Stimulated activated CD4-positive, alpha-beta T cell treated with anti-CD3 and anti-CD28 coated beads, Interleukin-1b, Interleukin-23, amount 100 ng/mL, for 24 hours (primary cell): ENCODE measurements at regions not wholly inside any gene's neighbourhood (a gene's known extent, or its start where the extent isn't known, plus 50 kb on each side); places are given as distances from the start of the nearest gene placed in this dataset.
"Not testable (repeated sequence)": the region's sequence is repeated elsewhere in the genome, so short reads cannot be mapped to it uniquely, and the experiment has no call there.

Experiments
- DNase-seq, 4 experiments: peaks; one replicate each; pipeline ENCODE4 v3.0.0-alpha.2; 2020; ENCODE audit warnings: low read depth in 4 of 4, low spot score in 1 of 4

DNA sequence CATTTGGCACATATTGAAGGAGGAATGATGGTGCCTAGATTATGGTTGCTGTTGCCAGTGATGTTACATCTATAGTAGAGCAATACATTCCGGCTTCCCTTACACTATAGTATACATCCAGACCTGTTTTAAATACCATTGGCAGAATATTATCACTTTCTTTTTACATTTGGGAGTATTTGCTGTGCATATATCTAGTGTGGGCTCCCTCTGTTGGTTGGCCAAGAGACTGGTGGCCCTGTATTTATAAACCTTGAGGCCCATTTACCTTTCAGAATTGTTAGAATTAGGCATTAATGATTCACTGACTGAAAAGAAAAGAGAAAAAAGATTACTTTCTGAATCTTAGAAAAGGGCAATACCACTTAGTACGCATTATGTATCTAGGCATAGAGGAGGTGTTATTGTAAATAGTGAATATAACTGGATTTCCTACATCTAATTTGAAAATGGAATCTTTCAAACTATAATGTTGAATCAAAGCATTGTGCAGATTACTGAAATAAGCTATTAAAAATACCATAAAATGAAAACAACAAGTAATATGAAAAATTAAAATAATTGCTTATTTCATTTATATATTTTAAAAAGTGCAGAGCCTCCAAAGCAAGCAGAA lies 628.8 kb upstream of the MAN1A1 start:
- DNase-seq: no peak

DNA sequence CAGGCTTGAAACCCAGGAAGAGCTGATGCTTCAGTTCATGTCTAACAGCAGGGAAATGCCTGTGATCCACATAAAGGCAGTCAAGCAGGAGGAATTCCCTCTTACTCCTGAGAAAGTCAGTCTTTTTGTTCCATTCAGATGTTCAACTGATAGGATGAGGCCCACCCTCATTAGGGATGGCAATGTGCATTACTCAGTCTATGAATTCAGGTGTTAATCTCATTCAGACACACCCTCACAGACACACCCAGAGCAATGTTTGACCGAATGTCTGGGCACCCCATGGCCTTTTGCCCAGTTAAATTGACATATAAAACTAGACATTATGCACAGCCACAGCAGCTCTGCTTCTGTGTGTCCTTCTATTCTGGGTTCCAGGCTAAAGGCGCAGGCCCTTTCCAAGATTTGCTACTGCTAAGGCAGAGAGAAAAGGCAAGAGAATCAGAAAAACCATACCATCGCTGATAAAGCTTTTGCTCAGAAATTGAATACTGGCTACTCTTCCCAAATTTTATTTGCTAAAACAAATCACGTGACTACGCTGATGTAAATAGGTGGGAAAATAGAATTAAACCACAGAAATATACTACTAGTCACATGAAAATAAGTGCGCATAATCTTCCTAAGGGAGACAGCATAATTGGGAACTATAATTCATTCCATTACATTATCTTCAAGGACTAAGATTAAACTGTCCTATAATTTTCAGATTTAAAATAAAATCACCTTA lies 625.0 kb upstream of the MAN1A1 start:
- DNase-seq: no peak

- peak in 1 of 4 experiments; percentile 1 for DNase-seq
These were observed 616.9 kb upstream of the MAN1A1 start for GRCh38 chr6:119966484-119966883.

- no peak for DNase-seq
These were observed 616.3 kb upstream of the MAN1A1 start for GRCh38 chr6:119965900-119966299.

- DNase-seq: no peak
These were observed 615.4 kb upstream of the MAN1A1 start for GRCh38 chr6:119965008-119965407.

DNA sequence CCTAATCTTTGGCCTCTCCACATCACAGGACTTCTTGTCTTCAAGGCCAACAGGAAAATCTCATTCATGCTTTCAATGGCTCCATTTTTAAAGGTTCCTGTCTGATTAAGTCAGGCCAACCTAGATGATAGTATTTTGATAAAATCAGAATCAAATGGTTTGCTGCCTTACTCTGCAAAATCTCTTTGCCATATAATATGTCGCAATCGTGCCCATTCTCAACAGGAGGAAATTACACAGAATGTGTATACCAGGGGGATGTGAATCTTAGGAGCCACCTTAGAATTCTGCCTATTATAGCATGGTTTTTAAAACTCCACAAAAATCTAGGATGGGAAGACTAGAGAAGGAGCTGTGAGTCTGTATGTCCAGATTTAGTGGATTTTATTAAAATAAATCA lies 612.9 kb upstream of the MAN1A1 start:
- no peak for DNase-seq

GRCh38 chr6:119961450-119961849 lies 611.9 kb upstream of the MAN1A1 start:
- DNase-seq: no peak

DNA sequence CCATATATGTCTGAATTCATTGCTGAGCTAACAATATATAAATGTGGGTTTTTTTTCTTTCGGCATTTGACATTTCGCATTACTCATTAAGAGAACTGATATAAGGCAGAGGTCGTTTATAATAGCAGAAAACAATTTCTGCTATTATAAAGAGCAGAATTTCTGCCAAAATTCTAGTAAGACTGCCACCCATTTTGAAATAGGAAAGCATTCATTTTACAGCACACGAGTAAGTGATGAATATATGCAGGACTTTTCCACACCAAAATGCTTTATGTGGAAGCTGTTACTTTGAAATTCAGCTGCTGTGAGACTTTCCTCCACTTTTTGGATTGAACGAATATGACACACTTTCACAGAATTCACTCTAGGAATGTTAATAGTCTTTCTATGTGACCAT lies 610.9 kb upstream of the MAN1A1 start:
- no peak for DNase-seq

DNA sequence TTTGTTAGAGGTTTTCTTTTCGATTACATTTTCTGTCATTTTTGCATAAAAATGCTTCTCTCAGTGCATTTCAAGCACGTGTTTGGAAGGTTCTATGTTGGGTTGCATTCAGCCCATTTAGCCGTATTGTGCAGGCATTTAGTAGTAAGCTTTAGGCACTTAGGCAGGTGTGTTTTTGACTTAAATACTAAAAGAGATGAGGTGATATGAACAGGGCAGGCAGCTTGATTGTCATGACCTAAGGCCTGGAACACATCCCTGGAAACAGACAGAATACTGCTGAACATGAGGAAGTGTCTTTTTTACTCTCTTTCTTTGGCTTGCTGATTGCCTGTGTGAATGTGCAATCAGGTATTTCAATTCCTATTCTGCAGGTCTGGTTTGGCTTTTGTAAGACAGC lies 610.5 kb upstream of the MAN1A1 start:
- no peak for DNase-seq

GRCh38 chr6:119957195-119957594 lies 607.6 kb upstream of the MAN1A1 start:
- no peak for DNase-seq

DNA sequence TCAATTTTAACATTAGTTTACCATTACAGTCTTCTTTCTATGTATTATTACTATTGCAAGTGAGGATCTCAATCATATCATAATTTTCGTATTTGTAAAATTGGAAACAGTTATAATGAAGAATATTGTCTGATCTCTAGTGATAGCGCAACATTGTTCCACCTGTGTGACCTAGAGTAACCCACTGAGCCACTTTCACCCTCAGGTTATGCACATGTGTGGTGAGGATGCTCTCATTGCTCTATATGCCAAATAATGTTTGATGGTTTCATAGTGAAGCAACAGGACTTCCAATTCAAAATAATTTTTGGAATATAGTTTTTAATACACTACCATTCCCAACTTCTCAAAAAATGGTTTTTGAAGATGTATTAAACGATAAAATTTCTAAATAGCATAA lies 603.1 kb upstream of the MAN1A1 start:
- DNase-seq: no peak

DNA sequence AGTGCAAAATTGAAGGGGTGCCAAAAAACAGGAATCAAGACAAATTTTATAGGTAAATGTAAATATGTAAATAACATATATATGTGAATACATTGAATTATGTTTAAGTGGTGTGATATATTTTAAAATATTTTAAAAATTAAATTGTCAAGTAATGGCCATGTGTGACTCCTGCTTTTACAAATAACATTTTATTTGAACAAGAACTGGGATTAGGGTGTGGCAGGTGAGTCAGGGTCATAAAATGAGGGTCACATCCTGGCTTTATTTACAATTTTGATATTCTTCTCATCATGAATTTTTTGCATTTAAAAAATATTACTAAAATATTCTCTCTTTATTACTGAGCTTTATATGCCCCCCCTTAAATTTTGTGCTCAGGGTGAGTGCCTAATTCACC lies 601.1 kb upstream of the MAN1A1 start:
- DNase-seq: no peak

DNA sequence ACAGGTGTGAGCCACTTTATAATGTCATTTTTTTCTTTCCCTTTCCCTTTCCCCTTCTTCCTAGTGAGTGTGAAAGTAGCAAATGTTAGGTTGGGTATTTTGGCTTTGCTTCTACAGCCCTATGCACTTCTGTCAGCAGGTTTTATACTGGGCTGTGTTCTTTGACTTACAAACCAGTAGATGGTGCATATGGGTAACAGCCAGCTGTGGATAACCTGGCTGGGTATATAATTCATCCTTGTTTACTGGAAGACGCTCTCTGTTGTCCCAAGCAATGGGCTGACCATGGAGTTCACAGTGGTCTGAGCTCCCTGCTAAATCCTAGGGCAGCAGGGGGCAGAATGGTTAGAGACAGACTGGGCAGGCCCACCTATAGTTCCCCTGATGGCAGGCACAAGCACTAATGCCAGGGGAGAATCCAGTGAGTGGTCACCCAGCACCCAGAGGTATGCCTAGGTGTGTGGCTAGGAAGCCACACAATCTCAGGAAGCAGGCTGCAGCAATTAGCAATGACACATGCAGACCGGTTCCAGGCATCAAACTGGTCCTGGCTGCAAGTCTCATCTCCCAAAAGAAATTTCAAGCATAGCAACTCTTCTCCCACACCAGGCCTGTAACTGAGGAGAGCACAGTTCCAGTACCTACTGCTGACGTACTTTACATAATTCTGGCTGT lies 592.7 kb upstream of the MAN1A1 start:
- DNase-seq: no peak

DNA sequence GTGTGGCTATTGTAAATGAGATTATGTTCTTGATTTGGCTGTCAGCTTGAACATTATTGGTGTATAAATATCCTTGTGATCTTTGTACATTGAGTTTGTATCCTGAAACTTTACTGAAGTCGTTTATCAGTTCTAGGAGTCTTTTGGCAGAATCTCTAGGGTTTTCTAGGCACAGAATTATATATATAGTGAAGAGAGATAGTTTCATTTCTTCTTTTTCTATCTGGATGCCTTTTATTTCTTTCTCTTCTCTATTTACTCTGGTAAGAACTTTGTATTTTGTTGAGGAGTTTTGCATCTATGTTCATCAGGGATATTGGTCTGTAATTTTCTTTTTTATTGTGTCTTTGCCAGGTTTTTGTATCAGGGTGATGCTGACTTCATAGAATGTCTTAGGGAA lies 589.2 kb upstream of the MAN1A1 start:
- no peak for DNase-seq

GRCh38 chr6:119934816-119935215 lies 585.3 kb upstream of the MAN1A1 start:
- DNase-seq: no peak

DNA sequence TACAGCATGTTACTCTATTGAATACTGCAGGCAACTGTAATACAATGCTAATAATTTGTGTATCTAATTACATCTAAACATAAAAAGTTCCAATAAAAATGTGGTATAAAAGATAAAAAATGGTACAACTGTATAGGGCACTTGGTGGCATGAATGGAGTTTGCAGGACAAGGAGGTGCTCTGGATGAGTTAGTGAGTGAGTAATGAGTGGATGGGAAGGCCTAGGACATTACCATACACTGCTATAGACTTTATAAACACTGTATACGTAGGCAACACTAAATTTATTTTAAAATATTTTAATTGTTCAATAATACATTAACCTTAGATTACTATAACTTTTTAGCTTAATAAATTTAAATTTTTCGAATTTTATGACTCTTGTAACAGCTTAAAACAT lies 579.6 kb upstream of the MAN1A1 start:
- no peak for DNase-seq

- not testable (repeated sequence) for DNase-seq
These were observed 575.3 kb upstream of the MAN1A1 start for GRCh38 chr6:119924888-119925287.

- DNase-seq: no peak
These were observed 573.3 kb upstream of the MAN1A1 start for GRCh38 chr6:119922814-119923213.

GRCh38 chr6:119921491-119922010 lies 572.0 kb upstream of the MAN1A1 start:
- no peak for DNase-seq

DNA sequence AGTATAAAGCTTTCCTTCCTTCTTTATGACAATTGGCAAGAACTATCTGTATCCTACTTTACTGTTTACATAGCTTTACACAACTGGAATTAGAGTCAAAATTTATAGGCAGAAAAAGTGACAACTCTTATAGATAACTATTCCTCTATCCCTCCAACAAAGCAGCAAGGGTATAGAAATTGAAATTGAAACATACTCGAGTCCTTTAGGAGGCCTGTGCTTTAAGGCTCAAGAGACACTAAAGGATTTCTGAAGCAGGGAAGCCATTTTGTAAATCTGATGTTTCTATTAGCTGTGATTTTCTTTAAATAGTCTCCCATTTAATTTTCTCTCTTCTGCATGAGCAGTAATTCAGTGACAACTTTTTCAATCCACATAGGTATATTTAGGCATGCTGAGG lies 567.6 kb upstream of the MAN1A1 start:
- DNase-seq: no peak

DNA sequence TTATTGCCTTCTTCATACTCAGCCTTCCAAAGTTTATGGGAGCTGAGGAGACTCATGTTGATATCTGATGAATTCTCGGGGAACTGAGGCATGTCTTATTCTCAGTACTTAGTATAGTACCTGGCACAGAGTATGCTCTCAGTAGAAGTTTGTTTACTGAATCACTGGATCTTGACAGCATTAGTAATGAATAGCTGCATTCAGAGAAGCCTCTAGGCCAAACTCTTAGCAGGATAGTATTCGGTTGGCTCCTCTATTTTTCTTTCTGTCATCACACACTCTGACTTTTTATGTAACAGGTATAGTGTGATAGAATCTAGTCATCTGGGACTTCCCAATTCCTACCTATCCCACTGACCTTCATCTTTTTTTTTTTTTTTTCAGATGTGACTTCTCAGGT lies 566.4 kb upstream of the MAN1A1 start:
- no peak for DNase-seq

DNA sequence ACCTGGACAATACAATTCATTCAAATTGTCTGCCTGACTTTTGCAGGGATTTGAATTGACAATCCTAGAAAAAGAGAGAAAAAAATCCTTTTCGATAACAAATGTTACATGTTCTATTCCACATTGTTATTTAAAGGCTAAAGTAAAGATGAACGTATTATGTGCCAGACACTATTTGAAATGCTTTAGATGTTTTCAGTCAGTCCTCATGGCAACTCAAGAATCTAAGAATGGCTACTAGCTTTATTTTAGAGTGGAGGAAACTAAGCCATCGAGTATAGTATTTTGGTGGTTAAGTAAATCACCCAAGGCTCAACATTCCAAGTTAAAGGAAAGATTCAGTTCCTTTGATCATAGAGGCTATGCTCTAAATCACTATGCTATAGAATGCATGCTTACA lies 558.6 kb upstream of the MAN1A1 start:
- DNase-seq: no peak
